Stomach (tissue), 8 donors: ENCODE measurements at regions not wholly inside any gene's neighbourhood (a gene's known extent, or its start where the extent isn't known, plus 50 kb on each side); places are given as distances from the start of the nearest gene placed in this dataset.
"Not testable (repeated sequence)": the region's sequence is repeated elsewhere in the genome, so short reads cannot be mapped to it uniquely, and the experiment has no call there.

Experiments
- DNase-seq, 2 donors: peaks; one replicate each; pipeline versions ENCODE4 v3.0.0 to v3.0.0-alpha.2; 2013 to 2019
- H3K27ac ChIP-seq, 5 donors: fragments of 200-600 bp in 4 of 5; sonication (generic) in 4 of 5; one replicate each; pipeline ENCODE4 v1.5.1; 2013 to 2019; ENCODE audit warnings: mild to moderate bottlenecking in 1 of 5, moderate library complexity in 1 of 5
- H3K27me3 ChIP-seq, 3 donors: fragments of 200-600 bp; sonication (generic); one replicate each; pipeline ENCODE4 v1.5.1; 2017 to 2019; ENCODE audit warnings: mixed run types in 1 of 3
- H3K36me3 ChIP-seq, 4 donors: fragments of 200-600 bp; sonication (generic); 1 replicate in 3 of 4; 2 replicates in 1 of 4; pipeline ENCODE4 v1.5.1; 2016 to 2019
- H3K4me1 ChIP-seq, 4 donors: fragments of 200-600 bp; sonication (generic); one replicate each; pipeline ENCODE4 v1.5.1; 2016 to 2019
- H3K4me3 ChIP-seq, 4 donors: fragments of 200-600 bp; sonication (generic) in 3 of 4; one replicate each; pipeline ENCODE4 v1.5.1; 2016 to 2019; ENCODE audit warnings: mild to moderate bottlenecking in 1 of 4
- H3K9me3 ChIP-seq, 4 donors: fragments of 200-600 bp; sonication (generic); one replicate each; pipeline ENCODE4 v1.5.1; 2016 to 2019
- EP300 ChIP-seq: sonication (generic); formaldehyde crosslinking; IDR thresholded peaks from one replicate; pipeline ENCODE4 v1.6.1; 2017; ENCODE audit warnings: antibody characterized with exemption
- POLR2A ChIP-seq, 4 donors: fragments of 450-650 bp; IDR thresholded peaks; one replicate each; pipeline ENCODE4 v1.6.1; 2016; ENCODE audit warnings: antibody characterized with exemption in 4 of 4, control low read depth in 2 of 4, mild to moderate bottlenecking in 1 of 4, moderate library complexity in 1 of 4
- POLR2AphosphoS5 ChIP-seq, 3 donors: sonication (generic); formaldehyde crosslinking; IDR thresholded peaks; one replicate each; pipeline ENCODE4 v1.6.1; 2016; ENCODE audit warnings: antibody characterized with exemption in 3 of 3
- WGBS, 5 donors: extraction: QIAGEN DNeasy Blood & Tissue Kit in 3 of 5; methylation state at CpG; one replicate each; pipeline versions ENCODE4 v1.1.5 to v1.1.7; 2013 to 2018; 5-methylcytosine and 5-hydroxymethylcytosine counted together
- intact Hi-C: fragments of 100-400 bp; cut with DNase I; formaldehyde crosslinking; loops from one replicate; pipeline ENCODE4 v1.15.1; 2023; ENCODE audit warnings: low total_unique reads
- TF ChIP-seq, protein P1 (sequence below), 7 experiments: fragments of 450-650 bp in 4 of 7; fragments of 200-600 bp in 3 of 7; sonication (generic) in 3 of 7; IDR thresholded peaks; one replicate each; pipeline ENCODE4 v1.5.1; 2016 to 2019; ENCODE audit warnings: antibody characterized with exemption in 7 of 7, control low read depth in 2 of 7, mild to moderate bottlenecking in 1 of 7
- donor health status: healthy with polysubstance abuse.
- donor health status: Bipolar disorder and iron deficiency.
- donor health status: healthy.

DNA sequence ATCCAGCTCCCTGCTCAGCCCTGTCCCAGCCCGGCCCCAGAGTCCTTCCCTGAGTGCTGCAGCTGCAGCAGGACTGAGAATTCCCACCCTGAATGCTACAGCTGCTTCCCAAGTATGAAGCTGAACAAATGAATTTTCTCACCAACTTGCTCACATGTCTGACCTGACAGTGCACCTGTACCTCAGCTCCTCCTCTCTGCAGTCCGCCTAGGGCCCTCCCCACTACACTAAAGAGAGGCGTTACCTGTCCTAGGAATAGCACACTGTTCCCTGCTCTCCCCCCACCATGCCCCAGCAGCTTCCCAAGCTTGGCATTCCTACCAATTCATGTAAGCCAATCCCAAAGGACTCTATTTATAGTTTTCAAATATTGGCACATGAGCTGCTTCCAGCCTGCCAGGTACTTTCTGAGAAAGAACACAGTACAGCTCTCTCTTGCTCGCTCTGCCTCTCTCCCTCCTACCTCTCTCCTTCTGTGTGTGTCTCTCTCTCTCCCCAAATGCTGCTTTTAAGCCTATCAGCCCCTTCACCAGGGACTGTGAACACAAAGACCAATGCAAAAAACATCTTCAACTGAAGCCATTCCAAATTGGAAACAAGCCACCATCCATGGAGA, 400.1 kb downstream of the TNS3 start:
- no peak overlapping the region for H3K4me3 ChIP-seq
- no peaks in the 10 kb centered on the region for H3K36me3 ChIP-seq
- H3K9me3 ChIP-seq: no peaks in the 10 kb centered on the region
- TF ChIP-seq, protein P1, sequence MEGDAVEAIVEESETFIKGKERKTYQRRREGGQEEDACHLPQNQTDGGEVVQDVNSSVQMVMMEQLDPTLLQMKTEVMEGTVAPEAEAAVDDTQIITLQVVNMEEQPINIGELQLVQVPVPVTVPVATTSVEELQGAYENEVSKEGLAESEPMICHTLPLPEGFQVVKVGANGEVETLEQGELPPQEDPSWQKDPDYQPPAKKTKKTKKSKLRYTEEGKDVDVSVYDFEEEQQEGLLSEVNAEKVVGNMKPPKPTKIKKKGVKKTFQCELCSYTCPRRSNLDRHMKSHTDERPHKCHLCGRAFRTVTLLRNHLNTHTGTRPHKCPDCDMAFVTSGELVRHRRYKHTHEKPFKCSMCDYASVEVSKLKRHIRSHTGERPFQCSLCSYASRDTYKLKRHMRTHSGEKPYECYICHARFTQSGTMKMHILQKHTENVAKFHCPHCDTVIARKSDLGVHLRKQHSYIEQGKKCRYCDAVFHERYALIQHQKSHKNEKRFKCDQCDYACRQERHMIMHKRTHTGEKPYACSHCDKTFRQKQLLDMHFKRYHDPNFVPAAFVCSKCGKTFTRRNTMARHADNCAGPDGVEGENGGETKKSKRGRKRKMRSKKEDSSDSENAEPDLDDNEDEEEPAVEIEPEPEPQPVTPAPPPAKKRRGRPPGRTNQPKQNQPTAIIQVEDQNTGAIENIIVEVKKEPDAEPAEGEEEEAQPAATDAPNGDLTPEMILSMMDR (IDR thresholded peaks at IDR 0.05): no peak
- TF ChIP-seq POLR2AphosphoS5 (IDR thresholded peaks at IDR 0.05) (no peak), EP300 (no peak), POLR2A (IDR thresholded peaks at IDR 0.05) (no peak)
- intact Hi-C loops: no loop called here
- 26 to 55% (median 45%) methylated on average over 4 of the region's 4 CpGs for WGBS, 5 donors
- DNase-seq: peak; percentile 49 to 59
- H3K4me1 ChIP-seq: peaks cover 9 to 52% (median 24%) of the 10 kb centered on the region in 4 donors
- no peak overlapping the region for H3K27ac ChIP-seq
- no peaks in the 10 kb centered on the region for H3K27me3 ChIP-seq

DNA sequence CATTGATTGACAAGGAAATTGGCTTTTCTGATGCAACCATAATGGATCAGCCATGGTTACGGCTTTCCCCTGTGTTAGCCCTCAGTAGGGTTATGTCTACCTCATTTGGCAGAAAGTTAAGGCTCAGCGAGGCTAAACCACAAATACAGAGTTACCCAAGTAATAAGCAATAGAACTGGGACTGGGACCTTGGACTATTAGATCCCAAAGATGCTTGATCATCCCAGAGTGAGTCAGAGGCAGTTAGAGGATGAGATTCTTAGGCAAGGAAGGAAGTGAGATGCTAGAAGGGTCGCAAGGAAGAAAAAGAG, 401.4 kb downstream of the TNS3 start:
- H3K4me1 ChIP-seq: peaks cover 9 to 52% (median 24%) of the 10 kb centered on the region in 4 donors
- WGBS, 5 donors: 53 to 65% (median 60%) methylated on average over 3 of the region's 3 CpGs
- no peaks in the 10 kb centered on the region for H3K27me3 ChIP-seq

DNA sequence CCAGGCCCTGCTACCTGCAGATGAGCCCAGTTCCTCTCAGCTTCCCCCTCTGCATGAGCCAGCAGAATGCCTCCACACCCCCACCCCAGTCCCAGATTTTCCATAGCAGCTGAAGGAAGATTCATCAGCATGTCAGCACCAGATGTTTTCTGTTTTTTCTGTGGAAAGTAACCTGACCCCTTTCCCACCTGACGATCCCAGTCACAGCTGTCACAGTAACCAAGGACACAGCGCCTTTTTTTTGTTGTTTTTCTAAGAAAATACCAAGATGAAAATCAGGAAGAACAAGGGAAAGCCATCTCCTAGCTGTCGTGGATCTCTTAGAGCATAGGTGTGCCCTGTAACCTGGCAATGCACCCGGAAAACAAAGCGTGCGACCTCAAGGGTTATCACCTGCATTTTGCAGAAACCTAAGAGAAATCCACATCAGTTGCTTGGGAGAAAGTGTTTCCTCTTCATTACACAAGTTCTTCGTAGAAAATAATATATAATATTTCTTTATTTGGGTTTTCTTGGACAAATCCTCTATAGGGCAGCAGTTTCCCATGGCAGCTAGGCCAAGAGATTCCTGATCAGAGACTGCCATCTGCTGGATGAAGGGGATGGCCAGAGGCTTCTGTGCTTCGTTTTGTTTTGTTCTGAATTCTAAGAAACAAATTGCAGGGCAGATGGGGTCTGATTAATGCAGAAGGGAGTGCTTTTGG, 401.9 kb downstream of the TNS3 start:
- TF ChIP-seq, protein P1 (IDR thresholded peaks at IDR 0.05): peak in 5 of 7 experiments; percentile 58 to 73 (median 64)
- no peak for TF ChIP-seq POLR2AphosphoS5 (IDR thresholded peaks at IDR 0.05)
- peak; percentile 43 to 87 for DNase-seq
- Histone ChIP-seq H3K36me3 (no peaks in the 10 kb centered on the region), H3K27ac (no peak overlapping the region), H3K27me3 (no peaks in the 10 kb centered on the region), H3K4me1 (peaks cover 9 to 52% (median 24%) of the 10 kb centered on the region in 4 donors), H3K9me3 (no peaks in the 10 kb centered on the region), H3K4me3 (no peak overlapping the region)
- 30 to 46% (median 36%) methylated on average over 8 of the region's 8 CpGs for WGBS, 5 donors
- intact Hi-C loops: loop anchor here (5.0 kb wide), 1 partner anchor 1263 kb away; no protein-coding TSS in a partner anchor

More for the DNA sequence above, 401.4 kb downstream of the TNS3 start:
- no peaks in the 10 kb centered on the region for H3K36me3 ChIP-seq
- intact Hi-C loops: no loop called here
- H3K9me3 ChIP-seq: no peaks in the 10 kb centered on the region
- TF ChIP-seq, protein P1 (IDR thresholded peaks at IDR 0.05): peak in 1 of 7 experiments; percentile 3
- TF ChIP-seq EP300: no peak
- no peak overlapping the region for H3K27ac ChIP-seq
- no peak for DNase-seq
- no peak overlapping the region for H3K4me3 ChIP-seq

DNA sequence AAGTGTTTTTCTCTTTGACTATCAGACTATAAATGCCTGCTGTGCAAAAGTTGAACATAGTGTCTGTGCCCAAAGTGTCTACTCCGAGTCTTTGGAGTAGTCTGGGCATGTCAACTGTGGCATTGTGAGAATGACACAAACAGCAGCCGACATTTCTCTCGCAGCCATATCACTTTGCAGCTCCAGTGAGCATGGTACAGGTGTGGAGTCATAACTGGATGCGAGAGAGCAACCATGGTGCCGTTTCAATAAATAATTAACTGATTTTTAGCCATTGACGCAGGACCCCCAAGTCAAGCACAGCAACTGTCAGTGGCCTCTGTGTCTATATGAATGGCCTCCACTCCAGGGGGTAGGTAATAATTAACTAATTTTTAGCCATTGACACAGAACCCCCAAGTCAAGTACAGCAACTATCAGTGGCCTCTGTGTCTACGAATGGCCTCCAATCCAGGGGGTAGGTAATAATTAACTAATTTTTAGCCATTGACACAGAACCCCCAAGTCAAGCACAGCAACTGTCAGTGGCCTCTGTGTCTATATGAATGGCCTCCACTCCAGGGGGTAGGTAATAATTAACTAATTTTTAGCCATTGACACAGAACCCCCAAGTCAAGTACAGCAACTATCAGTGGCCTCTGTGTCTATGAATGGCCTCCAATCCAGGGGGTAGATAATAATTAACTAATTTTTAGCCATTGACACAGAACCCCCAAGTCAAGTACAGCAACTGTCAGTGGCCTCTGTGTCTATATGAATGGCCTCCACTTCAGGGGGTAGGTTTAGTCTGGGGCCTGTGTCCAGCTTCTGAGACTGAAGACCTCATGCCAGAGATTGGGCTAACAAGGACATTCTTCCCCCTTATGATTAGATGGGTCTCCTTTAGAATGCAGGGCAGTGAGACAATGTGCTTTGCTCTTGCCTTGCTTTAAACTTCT, 409.0 kb downstream of the TNS3 start:
- H3K4me3 ChIP-seq, H3K4me1 ChIP-seq, H3K27ac ChIP-seq, H3K9me3 ChIP-seq, H3K27me3 ChIP-seq, DNase-seq, intact Hi-C loops, H3K36me3 ChIP-seq: not testable (repeated sequence)
- 73 to 85% (median 75%) methylated on average over 7 of the region's 7 CpGs for WGBS, 5 donors
